Keratinocyte (primary cell): ENCODE measurements at regions not wholly inside any gene's neighbourhood (a gene's known extent, or its start where the extent isn't known, plus 50 kb on each side); places are given as distances from the start of the nearest gene placed in this dataset.

Experiments used
- EZH2 ChIP-seq: IDR thresholded peaks from one replicate; pipeline ENCODE4 v1.6.1; 2012; ENCODE audit warnings: inconsistent platforms, mild to moderate bottlenecking, low read length, moderate library complexity
- TF ChIP-seq, protein P1 (sequence below), 3 experiments: IDR thresholded peaks in 1 of 3; conservative IDR thresholded peaks in 1 of 3; optimal IDR thresholded peaks in 1 of 3; 2 replicates in 2 of 3; 3 replicates in 1 of 3; pipeline versions ENCODE3 to v1.5.1; 2011; ENCODE audit warnings: low read length in 3 of 3, mild to moderate bottlenecking in 3 of 3, moderate library complexity in 2 of 3, control low read depth in 1 of 3, inconsistent platforms in 1 of 3; ENCODE audit not compliant: insufficient read depth in 2 of 3; ENCODE audit errors: extremely low read depth in 1 of 3

DNA sequence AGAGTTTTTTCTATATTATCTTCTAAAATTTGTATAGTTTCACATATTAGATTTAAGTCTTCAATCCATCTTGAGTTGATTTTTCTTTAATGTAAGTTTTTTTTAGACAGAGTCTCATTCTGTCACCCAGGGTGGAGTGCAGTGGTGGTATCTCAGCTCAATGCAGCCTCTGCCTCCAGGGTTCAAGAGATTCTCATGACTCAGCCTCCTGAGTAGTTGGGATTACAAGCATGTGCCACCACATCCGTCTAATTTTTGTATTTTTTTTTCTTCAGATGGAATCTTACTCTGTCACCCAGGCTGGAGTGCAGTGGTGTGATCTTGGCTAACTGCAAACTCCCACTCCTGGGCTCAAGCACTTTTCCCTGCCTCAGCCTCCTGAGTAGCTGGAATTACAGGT lies 143.4 kb upstream of the ZNF92 start:
- TF ChIP-seq, protein P1, sequence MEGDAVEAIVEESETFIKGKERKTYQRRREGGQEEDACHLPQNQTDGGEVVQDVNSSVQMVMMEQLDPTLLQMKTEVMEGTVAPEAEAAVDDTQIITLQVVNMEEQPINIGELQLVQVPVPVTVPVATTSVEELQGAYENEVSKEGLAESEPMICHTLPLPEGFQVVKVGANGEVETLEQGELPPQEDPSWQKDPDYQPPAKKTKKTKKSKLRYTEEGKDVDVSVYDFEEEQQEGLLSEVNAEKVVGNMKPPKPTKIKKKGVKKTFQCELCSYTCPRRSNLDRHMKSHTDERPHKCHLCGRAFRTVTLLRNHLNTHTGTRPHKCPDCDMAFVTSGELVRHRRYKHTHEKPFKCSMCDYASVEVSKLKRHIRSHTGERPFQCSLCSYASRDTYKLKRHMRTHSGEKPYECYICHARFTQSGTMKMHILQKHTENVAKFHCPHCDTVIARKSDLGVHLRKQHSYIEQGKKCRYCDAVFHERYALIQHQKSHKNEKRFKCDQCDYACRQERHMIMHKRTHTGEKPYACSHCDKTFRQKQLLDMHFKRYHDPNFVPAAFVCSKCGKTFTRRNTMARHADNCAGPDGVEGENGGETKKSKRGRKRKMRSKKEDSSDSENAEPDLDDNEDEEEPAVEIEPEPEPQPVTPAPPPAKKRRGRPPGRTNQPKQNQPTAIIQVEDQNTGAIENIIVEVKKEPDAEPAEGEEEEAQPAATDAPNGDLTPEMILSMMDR (optimal IDR thresholded peaks at IDR 0.05 in 1 of 3, IDR thresholded peaks at IDR 0.05 in 1 of 3, conservative IDR thresholded peaks at IDR 0.05 in 1 of 3; ENCODE audit: extremely low read depth in 1 of 3, insufficient read depth in 2 of 3, low read length in 3 of 3) = no peak
- TF ChIP-seq EZH2 = no peak
